GM12873 (cell line): ENCODE measurements at regions not wholly inside any gene's neighbourhood (a gene's known extent, or its start where the extent isn't known, plus 50 kb on each side); places are given as distances from the start of the nearest gene placed in this dataset.

Experiments
- CTCF ChIP-seq: IDR thresholded peaks from 2 replicates; pipeline ENCODE4 v1.5.1; 2012; ENCODE audit warnings: low read depth, mild to moderate bottlenecking, moderate library complexity, low read length, control low read depth; ENCODE audit not compliant: insufficient read depth; ENCODE audit errors: missing control alignments

- no peak for TF ChIP-seq CTCF
Observed at GRCh38 chr2:120601566-120601965, 134.1 kb upstream of the GLI2 start.

- no peak for TF ChIP-seq CTCF
Observed at GRCh38 chr2:120602251-120602650, 133.4 kb upstream of the GLI2 start.

- TF ChIP-seq CTCF, result no peak
Observed at GRCh38 chr2:120604767-120605166, 130.9 kb upstream of the GLI2 start.

GRCh38 chr2:120605231-120605935, 130.3 kb upstream of the GLI2 start:
- TF ChIP-seq CTCF, result no peak

GRCh38 chr2:120606280-120606679, 129.4 kb upstream of the GLI2 start:
- TF ChIP-seq CTCF, result no peak

- TF ChIP-seq CTCF, result no peak
Observed at GRCh38 chr2:120606931-120607330, 128.7 kb upstream of the GLI2 start.

GRCh38 chr2:120607506-120607905, 128.2 kb upstream of the GLI2 start:
- no peak for TF ChIP-seq CTCF

GRCh38 chr2:120607996-120608395, 127.7 kb upstream of the GLI2 start:
- no peak for TF ChIP-seq CTCF
